HG03442 (cell line): ENCODE measurements at regions not wholly inside any gene's neighbourhood (a gene's known extent, or its start where the extent isn't known, plus 50 kb on each side); places are given as distances from the start of the nearest gene placed in this dataset.
A peak's percentile ranks its signal among the peaks of the same experiment; 100 is the strongest.

Source experiments
- ATAC-seq: cut with Tn5 transposase; IDR thresholded peaks from one replicate; pipeline ENCODE4 v1.9.1; 2021; ENCODE audit warnings: mild to moderate bottlenecking, moderate library complexity; ENCODE audit not compliant: unreplicated experiment

- ATAC-seq = no peak
Measured at GRCh38 chr9:86545090-86545489, 190.9 kb upstream of the TUT7 start.

GRCh38 chr9:86541014-86541570 is 186.9 kb upstream of the TUT7 start:
- no peak for ATAC-seq

GRCh38 chr9:86535406-86535915 is 181.3 kb upstream of the TUT7 start:
- ATAC-seq = no peak

- ATAC-seq = no peak
Measured at GRCh38 chr9:86534572-86535258, 180.5 kb upstream of the TUT7 start.

GRCh38 chr9:86531971-86532640 is 177.9 kb upstream of the TUT7 start:
- ATAC-seq = no peak

- ATAC-seq = no peak
Measured at GRCh38 chr9:86531273-86531970, 177.2 kb upstream of the TUT7 start.

- no peak for ATAC-seq
Measured at GRCh38 chr9:86529496-86530275, 175.5 kb upstream of the TUT7 start.

GRCh38 chr9:86526021-86526420 is 171.8 kb upstream of the TUT7 start:
- ATAC-seq = no peak

GRCh38 chr9:86525182-86525581 is 171.0 kb upstream of the TUT7 start:
- no peak for ATAC-seq

- no peak for ATAC-seq
Measured at GRCh38 chr9:86521977-86522376, 167.8 kb upstream of the TUT7 start.

- no peak for ATAC-seq
Measured at GRCh38 chr9:86521322-86521721, 167.1 kb upstream of the TUT7 start.

- ATAC-seq = no peak
Measured at GRCh38 chr9:86519066-86519615, 164.9 kb upstream of the TUT7 start.

GRCh38 chr9:86517475-86517874 is 163.3 kb upstream of the TUT7 start:
- ATAC-seq = no peak

- no peak for ATAC-seq
Measured at GRCh38 chr9:86516564-86516963, 162.4 kb upstream of the TUT7 start.

GRCh38 chr9:86515221-86515620 is 161.0 kb upstream of the TUT7 start:
- ATAC-seq = no peak

- ATAC-seq = no peak
Measured at GRCh38 chr9:86513429-86513828, 159.2 kb upstream of the TUT7 start.

- ATAC-seq = no peak
Measured at GRCh38 chr9:86512929-86513328, 158.7 kb upstream of the TUT7 start.

GRCh38 chr9:86511614-86512360 is 157.6 kb upstream of the TUT7 start:
- ATAC-seq = no peak

GRCh38 chr9:86508208-86508903 is 154.1 kb upstream of the TUT7 start:
- ATAC-seq = peak; percentile 66
